ENCODE measurements at regions not wholly inside any gene's neighbourhood (a gene's known extent, or its start where the extent isn't known, plus 50 kb on each side); places are given as distances from the start of the nearest gene placed in this dataset.
"Not testable (repeated sequence)": the region's sequence is repeated elsewhere in the genome, so short reads cannot be mapped to it uniquely, and the experiment has no call there.

- DNase-seq (ENCODE audit: low spot score): no peak
Measured at GRCh38 chr4:131470360-131470759, 1678.7 kb upstream of the PCDH10 start.

- DNase-seq (ENCODE audit: low spot score): no peak
Measured at GRCh38 chr4:131488772-131489171, 1660.3 kb upstream of the PCDH10 start.

- DNase-seq (ENCODE audit: low spot score): not testable (repeated sequence)
Measured at GRCh38 chr4:131496211-131496610, 1652.9 kb upstream of the PCDH10 start.

- DNase-seq (ENCODE audit: low spot score): no peak
Measured at GRCh38 chr4:131499141-131499873, 1649.8 kb upstream of the PCDH10 start.

GRCh38 chr4:131509521-131509920 lies 1639.6 kb upstream of the PCDH10 start:
- DNase-seq (ENCODE audit: low spot score): no peak

GRCh38 chr4:131526686-131527085 lies 1622.4 kb upstream of the PCDH10 start:
- DNase-seq (ENCODE audit: low spot score): no peak

- DNase-seq (ENCODE audit: low spot score): no peak
Measured at GRCh38 chr4:131531087-131531486, 1618.0 kb upstream of the PCDH10 start.

GRCh38 chr4:131534944-131535645 lies 1614.0 kb upstream of the PCDH10 start:
- DNase-seq (ENCODE audit: low spot score): no peak

- no peak for DNase-seq (ENCODE audit: low spot score)
Measured at GRCh38 chr4:131540256-131540655, 1608.8 kb upstream of the PCDH10 start.

GRCh38 chr4:131547506-131547981 lies 1601.5 kb upstream of the PCDH10 start:
- no peak for DNase-seq (ENCODE audit: low spot score)

- DNase-seq (ENCODE audit: low spot score): no peak
Measured at GRCh38 chr4:131551306-131551705, 1597.8 kb upstream of the PCDH10 start.

- DNase-seq (ENCODE audit: low spot score): no peak
Measured at GRCh38 chr4:131566026-131566425, 1583.1 kb upstream of the PCDH10 start.

GRCh38 chr4:131584587-131584986 lies 1564.5 kb upstream of the PCDH10 start:
- DNase-seq (ENCODE audit: low spot score): no peak

GRCh38 chr4:131595140-131595539 lies 1554.0 kb upstream of the PCDH10 start:
- no peak for DNase-seq (ENCODE audit: low spot score)

- no peak for DNase-seq (ENCODE audit: low spot score)
Measured at GRCh38 chr4:131603705-131604104, 1545.4 kb upstream of the PCDH10 start.

GRCh38 chr4:131609039-131609438 lies 1540.1 kb upstream of the PCDH10 start:
- DNase-seq (ENCODE audit: low spot score): no peak

GRCh38 chr4:131610517-131610916 lies 1538.6 kb upstream of the PCDH10 start:
- DNase-seq (ENCODE audit: low spot score): not testable (repeated sequence)

GRCh38 chr4:131613086-131613823 lies 1535.8 kb upstream of the PCDH10 start:
- no peak for DNase-seq (ENCODE audit: low spot score)

GRCh38 chr4:131613824-131614216 lies 1535.3 kb upstream of the PCDH10 start:
- DNase-seq (ENCODE audit: low spot score): no peak

GRCh38 chr4:131632877-131633276 lies 1516.2 kb upstream of the PCDH10 start:
- no peak for DNase-seq (ENCODE audit: low spot score)

GRCh38 chr4:131635191-131635590 lies 1513.9 kb upstream of the PCDH10 start:
- DNase-seq (ENCODE audit: low spot score): no peak

- DNase-seq (ENCODE audit: low spot score): no peak
Measured at GRCh38 chr4:131638781-131639180, 1510.3 kb upstream of the PCDH10 start.

- DNase-seq (ENCODE audit: low spot score): no peak
Measured at GRCh38 chr4:131644619-131645018, 1504.5 kb upstream of the PCDH10 start.

All from CD4-positive, alpha-beta T cell treated with Interleukin-2 at 100 ng/mL for 4 hours (primary cell).